ENCODE measurements at regions not wholly inside any gene's neighbourhood (a gene's known extent, or its start where the extent isn't known, plus 50 kb on each side); places are given as distances from the start of the nearest gene placed in this dataset.

GRCh38 chr17:77308861-77309726, 168.3 kb downstream of the SEC14L1 start:
- DNase-seq: no peak

DNA sequence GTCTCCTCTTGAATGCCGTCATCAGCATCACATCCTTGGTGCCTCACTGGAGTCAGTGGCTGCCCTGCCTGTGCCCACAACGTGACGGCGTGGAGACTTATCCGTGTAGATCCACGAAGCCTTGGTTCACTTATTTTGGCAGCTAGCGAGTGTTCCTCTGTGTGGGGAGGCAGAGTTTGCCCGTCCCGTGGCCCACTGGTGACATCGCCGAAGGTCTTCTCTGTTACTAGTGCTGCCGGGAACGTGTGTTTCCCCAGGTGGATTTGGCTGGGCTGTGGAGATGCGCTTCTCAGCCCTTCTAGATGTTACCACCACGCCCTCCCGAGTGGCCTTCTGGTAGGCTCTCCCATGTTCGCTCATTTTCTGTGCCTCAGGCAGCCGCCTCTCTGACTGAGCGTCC, 169.6 kb downstream of the SEC14L1 start:
- no peak for DNase-seq

DNA sequence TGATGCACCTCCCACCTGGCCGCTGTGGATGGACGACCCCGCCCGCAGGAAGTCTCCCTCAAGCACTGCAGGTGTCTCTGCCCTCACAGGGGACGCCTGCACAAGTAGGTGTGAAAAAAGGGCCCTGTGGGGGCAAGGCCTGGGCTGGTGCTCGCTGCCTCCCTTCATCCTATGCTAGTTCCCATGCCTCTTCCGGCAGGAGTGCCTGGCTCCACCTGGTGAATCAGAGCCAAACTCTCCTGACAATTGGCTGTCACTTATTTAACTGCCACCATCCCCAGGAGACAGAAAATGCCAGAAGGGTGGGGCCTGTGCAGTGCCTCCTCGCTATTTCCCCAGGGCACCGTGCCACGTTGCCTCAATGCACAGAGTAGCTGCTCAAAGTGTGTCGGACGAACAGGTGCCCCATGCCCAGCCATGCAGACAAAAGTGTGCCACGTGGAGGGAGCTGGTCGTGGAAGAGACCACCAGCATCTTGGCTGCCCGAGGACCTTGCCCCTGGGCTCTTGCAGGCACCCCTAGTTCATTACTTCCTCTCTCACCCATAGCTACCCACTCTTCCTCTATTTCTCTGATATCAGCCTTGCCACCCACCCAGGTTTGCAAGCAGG, 170.7 kb downstream of the SEC14L1 start:
- no peak for DNase-seq

DNA sequence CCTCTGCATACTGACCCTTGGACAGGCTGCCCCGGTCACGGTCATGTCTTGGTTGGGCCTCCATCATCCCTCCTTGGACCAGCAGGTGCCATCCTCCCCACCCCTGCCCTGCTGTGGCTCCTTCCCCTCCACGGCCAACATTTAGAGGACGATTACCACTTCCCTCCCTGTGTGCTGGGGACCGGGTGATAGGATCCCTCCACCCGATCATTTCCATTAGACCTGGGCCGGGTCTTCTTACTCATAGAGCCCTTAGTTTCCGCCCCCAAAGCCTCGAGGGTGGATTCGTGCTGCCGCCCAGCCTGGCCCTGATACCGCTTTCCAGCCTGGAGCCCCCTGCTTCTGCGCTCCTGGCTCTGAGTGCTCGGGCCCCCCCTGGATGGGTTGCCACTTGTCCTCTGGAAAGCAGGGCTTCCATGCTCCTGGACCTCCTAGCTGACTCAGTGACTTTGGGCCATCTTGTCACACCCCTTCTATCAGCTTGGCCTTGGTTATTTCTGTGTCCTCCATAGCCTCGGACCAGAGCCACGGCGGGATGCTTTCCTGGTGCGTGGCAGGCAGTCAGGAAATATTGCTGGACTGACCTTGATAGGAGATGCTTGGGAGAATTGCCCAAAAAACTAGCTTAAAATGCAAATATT, 171.4 kb downstream of the SEC14L1 start:
- DNase-seq: no peak

DNA sequence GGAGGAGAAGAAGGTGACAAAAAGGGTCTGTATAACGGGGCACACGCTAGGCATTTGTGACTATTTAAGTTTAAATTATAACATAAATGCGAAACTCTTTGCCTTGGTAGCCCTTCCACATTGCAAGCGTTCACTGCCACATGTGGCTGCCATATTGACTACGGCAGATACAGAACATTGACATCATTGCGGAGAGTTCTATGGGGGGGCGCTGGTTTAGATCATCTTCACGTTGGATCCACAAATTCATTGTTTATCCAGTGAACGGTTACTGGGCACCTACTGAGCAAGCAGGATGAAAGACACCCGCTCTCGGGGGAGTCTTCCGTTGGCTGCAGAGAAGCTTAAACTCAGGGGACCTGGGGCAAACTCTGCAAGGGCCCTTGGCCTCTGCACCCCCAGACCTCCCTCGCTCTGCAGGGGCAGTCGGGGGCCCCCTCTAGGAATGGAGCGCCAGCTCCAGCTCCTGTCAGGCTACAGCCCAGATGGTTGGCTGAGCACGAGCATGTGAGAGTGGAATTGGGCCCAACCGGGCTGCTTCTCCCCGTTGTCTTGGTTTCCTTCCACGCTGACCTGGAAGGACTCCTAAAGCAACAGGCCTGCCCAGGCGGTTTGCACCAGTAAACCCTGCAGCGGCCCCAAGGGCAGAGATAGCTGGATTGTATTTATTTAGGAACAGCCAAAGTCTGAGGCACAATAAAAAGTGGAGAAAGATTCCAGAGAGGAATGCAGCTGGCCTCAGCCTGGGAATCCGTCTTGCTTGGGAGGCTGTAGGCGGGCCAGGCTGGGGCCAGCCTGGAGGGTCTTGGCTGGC, 172.2 kb downstream of the SEC14L1 start:
- DNase-seq: no peak

DNA sequence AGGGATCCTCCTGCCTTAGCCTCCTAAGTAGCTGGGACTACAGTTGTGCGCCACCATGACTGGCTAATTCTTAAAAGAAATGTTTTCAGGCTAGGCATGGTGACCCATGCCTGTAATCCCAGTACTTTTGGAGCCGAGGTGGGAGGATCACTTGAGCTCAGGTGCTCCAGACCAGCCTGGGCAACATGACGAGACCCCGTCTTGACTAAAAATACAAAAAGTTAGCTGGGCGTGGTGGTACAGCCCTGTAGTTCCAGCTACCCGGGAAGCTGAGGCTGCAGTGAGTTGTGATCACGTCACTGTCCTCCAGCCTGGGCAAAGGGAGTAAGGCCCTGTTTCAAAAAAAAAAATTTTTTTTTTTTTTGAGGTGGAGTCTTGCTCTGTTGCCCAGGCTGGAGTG, 173.1 kb downstream of the SEC14L1 start:
- DNase-seq: no peak

- no peak for DNase-seq
These were observed 173.8 kb downstream of the SEC14L1 start for GRCh38 chr17:77314601-77315000.

GRCh38 chr17:77315010-77315409, 174.2 kb downstream of the SEC14L1 start:
- no peak for DNase-seq

- no peak for DNase-seq
These were observed 174.9 kb downstream of the SEC14L1 start for GRCh38 chr17:77315551-77316190.

- no peak for DNase-seq
These were observed 175.4 kb downstream of the SEC14L1 start for GRCh38 chr17:77316191-77316641.

GRCh38 chr17:77316651-77317050, 175.9 kb downstream of the SEC14L1 start:
- DNase-seq: no peak

- no peak for DNase-seq
These were observed 176.5 kb downstream of the SEC14L1 start for GRCh38 chr17:77317091-77317750.

GRCh38 chr17:77318021-77318420, 177.3 kb downstream of the SEC14L1 start:
- no peak for DNase-seq

DNA sequence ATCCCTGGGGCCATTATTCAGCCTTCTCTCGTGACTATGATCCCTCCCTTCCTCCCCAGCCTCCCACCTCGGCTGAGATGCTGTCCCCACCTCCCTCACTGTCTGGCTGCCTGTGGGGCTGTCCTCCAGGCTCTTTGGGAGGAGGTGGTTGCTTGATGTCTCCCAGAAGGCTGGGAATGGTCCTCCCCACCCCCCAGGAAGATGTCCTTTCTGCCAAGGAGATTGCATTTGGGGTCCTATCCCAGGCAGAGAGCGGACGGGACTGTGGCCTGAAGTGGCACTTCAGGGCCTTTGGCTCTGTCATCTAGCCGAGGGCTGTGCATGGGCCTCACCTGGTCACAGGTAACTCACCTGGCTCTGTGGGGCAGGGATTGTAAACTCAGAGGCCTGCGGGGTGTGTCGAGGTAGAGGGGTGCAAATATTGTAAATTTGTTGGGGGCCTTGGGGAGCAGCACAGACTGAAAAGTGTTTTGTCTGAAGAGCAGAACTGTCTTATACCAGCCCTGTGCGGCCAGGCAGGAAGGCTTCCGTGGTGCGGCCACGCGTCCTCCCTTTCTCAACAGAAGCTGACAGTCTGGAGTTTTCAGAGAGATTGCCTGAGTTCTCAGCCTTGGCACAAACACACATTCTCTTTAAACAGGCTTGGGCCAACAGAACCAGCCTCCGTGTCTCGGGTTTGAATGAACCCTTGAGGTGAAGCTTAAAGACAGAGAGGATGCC, 177.9 kb downstream of the SEC14L1 start:
- no peak for DNase-seq

DNA sequence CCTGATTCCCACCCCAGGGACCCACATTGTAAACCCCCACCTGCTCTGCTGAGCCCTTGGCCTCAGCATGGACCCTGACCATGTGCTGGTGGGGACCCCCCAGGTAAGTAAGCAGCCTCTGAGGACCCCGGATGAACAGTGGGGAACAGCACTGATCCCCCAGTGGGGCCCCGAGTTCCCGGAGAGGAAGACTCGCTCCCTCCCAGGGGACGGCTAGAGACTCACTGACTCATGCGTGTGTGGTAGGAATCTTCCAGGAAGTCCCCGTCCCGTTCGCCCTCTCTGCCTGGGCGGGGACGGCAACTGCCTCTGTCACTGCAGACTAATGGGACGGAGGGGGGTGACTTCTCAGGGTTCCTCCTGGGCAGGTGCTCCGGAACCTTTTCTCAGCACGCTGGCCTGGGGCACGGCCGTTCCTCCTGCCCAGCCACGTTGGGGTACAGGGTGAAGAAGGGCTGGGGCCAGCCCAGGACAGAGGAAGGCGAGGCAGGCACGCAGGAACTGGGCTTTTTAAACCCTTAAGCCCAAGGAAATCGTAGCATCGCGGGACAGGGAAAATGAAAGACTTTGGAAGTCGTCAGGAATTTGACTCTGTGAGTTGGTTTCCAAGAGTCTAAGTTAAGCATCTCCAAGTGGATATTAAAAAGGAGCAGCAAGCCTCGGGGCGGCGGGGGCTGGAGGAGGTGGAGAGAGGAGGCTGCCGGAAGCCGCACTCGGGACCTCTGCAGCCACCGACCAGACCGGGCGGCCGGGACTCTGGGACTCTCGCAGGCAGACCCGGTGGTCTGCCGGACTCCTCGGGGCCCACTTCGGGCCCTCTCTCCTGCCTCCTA, 178.7 kb downstream of the SEC14L1 start:
- DNase-seq: peak; percentile 71

- DNase-seq: no peak
These were observed 179.3 kb downstream of the SEC14L1 start for GRCh38 chr17:77320044-77320440.

DNA sequence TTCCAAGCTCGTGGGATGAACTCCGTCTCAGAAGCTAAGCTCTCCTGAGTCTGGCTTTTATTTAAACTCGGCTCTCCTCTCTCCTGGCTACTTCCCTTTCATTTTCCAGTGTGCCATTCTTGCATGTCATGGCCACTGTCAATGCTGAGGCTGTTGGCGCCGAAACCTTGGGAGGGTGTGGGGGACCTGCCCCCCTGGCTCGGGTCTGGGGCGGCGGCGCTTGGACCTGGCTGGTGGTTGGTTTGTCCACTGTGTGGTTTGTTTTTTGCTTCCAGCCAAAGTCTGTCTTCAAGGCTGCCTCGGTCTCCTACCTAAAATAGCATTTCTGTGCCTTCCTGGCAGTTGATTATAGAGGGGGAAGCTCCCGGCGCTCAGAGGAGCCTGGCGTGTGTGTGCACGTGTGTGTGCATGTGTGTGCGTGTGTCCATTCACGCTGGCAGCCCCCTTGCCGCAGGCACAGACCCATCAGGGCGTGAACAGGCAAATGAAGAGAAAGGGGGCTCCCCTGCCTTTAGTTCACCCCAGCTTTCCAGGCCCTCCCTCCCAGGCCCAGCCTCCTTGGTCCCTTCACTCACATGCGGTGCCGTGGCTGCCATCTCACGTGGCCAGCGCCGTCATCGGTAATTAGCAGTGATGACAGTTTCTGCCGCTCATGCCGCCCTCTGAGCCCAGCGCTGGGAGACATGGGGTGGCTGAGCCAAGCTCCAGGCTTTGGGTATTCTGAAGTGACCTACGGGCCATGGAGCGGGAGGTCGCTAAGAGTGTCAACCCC, 179.9 kb downstream of the SEC14L1 start:
- DNase-seq: no peak

- DNase-seq: no peak
These were observed 181.1 kb downstream of the SEC14L1 start for GRCh38 chr17:77321649-77322513.

Measured in activated CD4-positive, alpha-beta T cell treated with anti-CD3 and anti-CD28 coated beads, Interleukin-10, Interleukin-2, amounts not matched to agents 100 ng/mL and 50 ng/mL, durations not matched to agents 16 hours and 8 hours (primary cell).